AG04449 (cell line): ENCODE measurements at regions not wholly inside any gene's neighbourhood (a gene's known extent, or its start where the extent isn't known, plus 50 kb on each side); places are given as distances from the start of the nearest gene placed in this dataset.

Experiments used
- CTCF ChIA-PET: fragments of 350-600 bp; formaldehyde crosslinking; extraction: SDS; loops from one replicate; lab custom pipeline; 2021; ENCODE audit warnings: antibody characterized with exemption; lab: Yijun Ruan, JAX
- POLR2A ChIA-PET: fragments of 400-600, 350-600 bp; formaldehyde crosslinking; extraction: SDS; loops from one replicate; lab custom pipeline; 2020; ENCODE audit warnings: antibody characterized with exemption, inconsistent platforms; lab: Yijun Ruan, JAX
- DNase-seq: peaks from one replicate; pipeline ENCODE4 v3.0.0-alpha.2; 2010; ENCODE audit warnings: low read depth, low spot score
- H3K4me3 ChIP-seq: 2 replicates; pipeline ENCODE4 v1.5.1; 2011; ENCODE audit warnings: low read depth, mild to moderate bottlenecking, control low read depth, low read length
- CTCF ChIP-seq: IDR thresholded peaks from one replicate; pipeline ENCODE4 v1.5.1; 2011; ENCODE audit warnings: mild to moderate bottlenecking, moderate library complexity, low read length, control low read depth, inconsistent platforms; ENCODE audit not compliant: insufficient read depth; ENCODE audit errors: missing control alignments

- TF ChIP-seq CTCF = no peak
- no peak for DNase-seq
- CTCF ChIA-PET = no interaction called here
- H3K4me3 ChIP-seq = no peak overlapping the region
- POLR2A ChIA-PET = no interaction called here
Measured at GRCh38 chr4:97491856-97492255, 651.4 kb downstream of the STPG2 start.

- TF ChIP-seq CTCF = no peak
- no peak overlapping the region for H3K4me3 ChIP-seq
- no peak for DNase-seq
- POLR2A ChIA-PET = no interaction called here
- CTCF ChIA-PET = no interaction called here
Measured at GRCh38 chr4:97493815-97494518, 649.3 kb downstream of the STPG2 start.

- no peak for TF ChIP-seq CTCF
- ChIA-PET POLR2A (no interaction called here), CTCF (no interaction called here)
- no peak overlapping the region for H3K4me3 ChIP-seq
- DNase-seq = no peak
Measured at GRCh38 chr4:97496298-97496873, 646.9 kb downstream of the STPG2 start.

GRCh38 chr4:97498875-97499274, 644.4 kb downstream of the STPG2 start:
- POLR2A ChIA-PET = no interaction called here
- DNase-seq = no peak
- H3K4me3 ChIP-seq = no peak overlapping the region
- CTCF ChIA-PET = no interaction called here
- no peak for TF ChIP-seq CTCF

- POLR2A ChIA-PET = no interaction called here
- CTCF ChIA-PET = no interaction called here
- no peak for DNase-seq
- no peak overlapping the region for H3K4me3 ChIP-seq
- TF ChIP-seq CTCF = no peak
Measured at GRCh38 chr4:97500423-97500822, 642.9 kb downstream of the STPG2 start.

GRCh38 chr4:97504713-97505112, 638.6 kb downstream of the STPG2 start:
- ChIA-PET POLR2A (no interaction called here), CTCF (no interaction called here)
- no peak overlapping the region for H3K4me3 ChIP-seq
- DNase-seq = no peak
- TF ChIP-seq CTCF = no peak
